NCI-H2171 treated with DMSO at 0.1 percent for 48 hours (cell line): ENCODE measurements at regions not wholly inside any gene's neighbourhood (a gene's known extent, or its start where the extent isn't known, plus 50 kb on each side); places are given as distances from the start of the nearest gene placed in this dataset.

ENCODE experiments used
- DNase-seq: peaks from one replicate; lab custom pipeline; 2025; lab: John Stamatoyannopoulos, UW

GRCh38 chr1:68963353-68963752 lies 466.5 kb upstream of the DEPDC1 start:
- DNase-seq = no peak

- DNase-seq = no peak
Measured at GRCh38 chr1:68969441-68969840, 472.6 kb upstream of the DEPDC1 start.

- DNase-seq = no peak
Measured at GRCh38 chr1:68970571-68970970, 473.7 kb upstream of the DEPDC1 start.

GRCh38 chr1:68973459-68974244 lies 476.8 kb upstream of the DEPDC1 start:
- DNase-seq = no peak

- DNase-seq = no peak
Measured at GRCh38 chr1:68974447-68974846, 477.6 kb upstream of the DEPDC1 start.

- DNase-seq = peak; percentile 13
Measured at GRCh38 chr1:68975212-68975933, 478.5 kb upstream of the DEPDC1 start.

- no peak for DNase-seq
Measured at GRCh38 chr1:68976916-68977610, 480.2 kb upstream of the DEPDC1 start.

DNA sequence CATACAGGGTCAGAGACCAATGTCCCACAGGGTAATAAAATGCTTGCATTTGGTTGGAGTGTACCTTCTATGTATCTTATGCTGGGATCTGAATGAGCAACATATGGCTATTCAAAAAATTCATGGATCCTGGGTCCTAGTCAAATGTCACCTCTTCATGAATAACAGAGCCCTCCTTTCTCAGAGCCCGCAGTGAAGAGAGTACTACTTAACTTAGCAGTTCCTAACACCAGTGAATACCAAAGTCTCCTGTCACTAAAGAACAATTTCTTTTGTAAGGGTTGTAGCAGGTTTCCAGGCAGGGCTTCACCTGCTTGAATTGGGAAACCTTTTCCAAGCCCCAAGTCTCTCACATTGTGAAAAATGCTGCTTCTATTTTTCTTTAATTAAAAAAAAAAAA lies 483.0 kb upstream of the DEPDC1 start:
- DNase-seq = no peak

- DNase-seq = no peak
Measured at GRCh38 chr1:68984289-68984688, 487.4 kb upstream of the DEPDC1 start.

GRCh38 chr1:68994096-68994495 lies 497.2 kb upstream of the DEPDC1 start:
- DNase-seq = no peak

DNA sequence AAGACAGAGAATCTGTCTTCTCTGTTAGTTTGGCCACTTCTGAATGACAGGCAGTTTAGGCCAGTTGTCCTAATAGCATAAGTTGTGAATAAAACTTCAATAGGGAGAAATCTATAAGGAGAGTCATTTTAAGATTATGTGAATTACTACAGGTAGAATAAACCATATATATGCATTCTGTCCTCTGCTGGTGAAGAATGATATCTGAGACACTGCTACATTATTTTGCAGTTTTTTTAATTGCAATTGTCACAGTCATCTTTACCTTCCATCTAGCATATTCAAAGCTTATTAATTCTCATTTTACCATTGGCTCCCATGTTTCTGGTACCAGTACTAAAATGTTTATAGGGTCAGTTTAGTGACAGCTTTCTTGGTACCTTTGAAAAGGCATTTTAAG lies 519.6 kb upstream of the DEPDC1 start:
- DNase-seq = no peak

- DNase-seq = no peak
Measured at GRCh38 chr1:69029649-69030048, 532.8 kb upstream of the DEPDC1 start.

DNA sequence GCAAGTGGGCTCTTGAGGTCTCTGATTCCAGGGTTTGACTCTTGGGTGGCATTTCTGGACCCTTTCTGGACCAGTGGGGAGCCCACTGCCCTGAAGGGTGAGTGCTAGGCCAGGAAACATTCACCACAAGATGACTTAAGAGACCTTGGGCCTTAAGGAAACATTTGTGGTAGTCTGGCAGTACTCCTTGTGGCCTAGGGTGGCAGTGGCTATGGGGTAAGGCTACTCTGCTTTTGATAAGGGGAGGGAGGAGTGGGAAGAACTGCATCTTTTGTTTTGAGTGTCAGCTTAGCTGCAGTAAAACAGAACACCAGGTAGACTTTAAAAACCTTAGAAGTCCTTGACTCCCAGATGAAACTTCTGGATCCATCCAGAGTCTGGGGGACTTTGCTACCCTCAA lies 529.3 kb upstream of the LRRC7 start:
- DNase-seq = no peak

- DNase-seq = no peak
Measured at GRCh38 chr1:69045572-69045971, 522.1 kb upstream of the LRRC7 start.

DNA sequence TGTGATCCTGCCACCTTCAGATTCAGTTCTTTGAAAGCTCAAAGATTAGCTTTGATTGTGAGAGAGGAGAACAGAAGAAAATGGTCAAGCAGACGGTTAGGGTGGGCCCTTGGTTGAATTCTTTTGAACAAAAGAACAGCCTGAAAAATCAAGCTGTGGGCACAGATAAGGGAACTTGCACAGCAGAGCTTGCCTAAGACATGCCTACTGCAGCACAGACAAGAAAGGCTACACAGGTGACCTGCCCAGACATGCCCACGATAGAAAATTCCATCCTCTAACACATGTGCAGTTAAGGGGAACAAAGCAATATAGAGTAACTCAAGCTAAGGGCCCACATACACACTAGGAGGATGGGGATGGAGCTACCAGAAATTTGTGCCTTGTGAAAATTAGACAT lies 512.5 kb upstream of the LRRC7 start:
- DNase-seq = peak; percentile 71

DNA sequence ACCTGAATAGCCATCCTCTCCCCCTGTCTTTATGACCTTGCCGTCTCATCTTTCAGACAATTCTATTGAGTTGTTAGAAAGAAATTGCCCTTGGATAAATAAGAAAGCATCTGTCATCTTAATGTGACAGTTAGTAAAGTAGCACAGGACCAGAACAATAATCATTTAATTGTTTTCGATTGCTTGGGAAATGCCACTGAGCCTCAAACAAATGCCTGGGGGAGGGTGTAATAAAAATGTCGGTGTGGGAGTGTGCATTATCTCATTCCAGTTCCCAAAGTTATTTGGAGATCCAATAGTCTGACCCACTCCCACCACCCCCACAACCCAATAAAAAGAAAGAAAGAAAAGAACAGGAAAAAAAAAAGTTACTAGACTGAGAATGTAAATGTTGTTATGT lies 509.3 kb upstream of the LRRC7 start:
- DNase-seq = no peak

DNA sequence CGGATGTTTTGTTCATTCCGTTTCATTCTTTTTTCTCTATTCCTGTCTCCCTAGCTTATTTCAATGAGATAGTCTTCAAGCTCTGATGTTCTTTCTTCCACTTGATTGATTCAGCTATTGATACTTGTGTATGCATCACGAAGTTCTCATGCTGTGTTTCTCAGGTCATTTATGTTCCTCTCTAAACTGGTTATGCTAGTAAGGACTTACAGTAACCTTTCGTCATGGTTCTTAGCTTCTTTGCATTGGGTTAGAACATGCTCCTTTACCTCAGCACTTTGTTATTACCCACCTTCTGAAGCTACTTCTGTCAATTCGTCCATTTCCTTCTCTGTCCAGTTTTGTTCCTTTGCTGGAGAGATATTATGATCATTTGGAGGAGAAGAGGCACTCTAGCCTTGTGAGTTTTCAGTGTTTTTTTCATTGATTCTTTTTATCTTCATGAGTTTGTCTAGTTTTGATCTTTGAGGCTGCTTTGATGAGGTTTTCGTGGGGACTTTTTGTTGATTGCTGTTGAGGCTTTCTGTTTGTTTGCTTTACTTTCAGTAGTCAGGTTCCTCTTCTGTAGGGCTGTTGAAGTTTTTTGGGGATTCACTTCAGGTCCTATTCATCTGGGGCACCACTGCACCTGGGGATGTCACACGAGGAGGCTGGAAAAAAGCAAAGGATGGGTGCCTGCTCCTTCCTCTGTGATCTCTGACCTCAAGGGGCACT lies 496.9 kb upstream of the LRRC7 start:
- DNase-seq = no peak

DNA sequence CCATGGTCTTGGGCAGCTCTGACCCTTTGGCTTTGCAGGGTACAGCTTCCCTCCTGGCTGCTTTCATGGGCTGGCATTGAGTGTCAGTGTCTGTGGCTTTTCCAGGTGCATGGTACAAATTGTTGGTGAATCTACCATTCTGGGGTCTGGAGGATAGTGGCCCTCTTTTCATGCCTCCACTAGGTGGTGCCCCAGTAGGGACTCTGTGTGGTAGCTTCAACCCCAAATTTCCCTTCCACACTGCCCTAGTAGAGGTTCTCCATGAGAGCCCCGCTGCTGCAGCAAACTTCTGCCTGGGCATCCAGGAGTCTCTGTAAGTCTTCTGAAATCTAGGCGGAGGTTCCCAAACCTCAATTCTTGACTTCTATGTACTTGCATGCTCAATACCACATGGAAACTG lies 494.5 kb upstream of the LRRC7 start:
- DNase-seq = no peak

DNA sequence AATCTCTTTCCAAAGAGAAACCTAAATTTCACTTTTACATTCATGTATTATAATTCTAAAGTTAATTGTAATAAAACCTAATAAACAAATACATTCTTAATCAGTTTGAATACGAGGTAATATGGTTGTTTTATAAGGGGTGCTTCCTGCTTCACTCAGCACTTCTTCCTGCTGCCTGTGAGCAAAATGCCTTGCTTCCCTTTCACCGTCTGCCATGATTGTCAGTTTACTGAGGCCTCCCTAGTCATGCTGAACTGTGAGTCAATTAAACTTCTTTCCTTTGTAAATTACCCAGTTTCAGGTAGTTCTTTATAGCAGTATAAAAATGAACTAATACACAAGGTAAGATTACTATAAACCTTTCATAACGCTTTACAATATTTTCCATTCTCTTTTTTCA lies 491.1 kb upstream of the LRRC7 start:
- no peak for DNase-seq

DNA sequence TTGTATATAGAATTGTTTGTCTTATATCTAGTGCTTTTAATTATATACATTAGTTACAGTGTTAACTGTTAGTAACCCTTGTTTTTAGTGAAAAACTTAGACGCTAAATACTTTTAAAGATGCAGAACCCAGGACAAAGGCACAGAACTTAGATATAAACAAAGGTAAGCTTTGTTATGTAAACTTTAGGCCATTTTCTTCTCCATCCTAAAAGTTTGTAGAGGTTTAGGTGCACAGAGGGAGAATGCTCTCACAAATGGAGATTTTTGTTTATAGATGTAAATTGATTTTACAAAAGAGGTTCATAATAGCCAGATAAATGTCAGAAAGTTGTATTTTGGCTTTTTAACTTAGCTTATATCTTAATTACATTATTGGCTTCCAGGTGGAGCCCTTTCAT lies 490.5 kb upstream of the LRRC7 start:
- DNase-seq = no peak

DNA sequence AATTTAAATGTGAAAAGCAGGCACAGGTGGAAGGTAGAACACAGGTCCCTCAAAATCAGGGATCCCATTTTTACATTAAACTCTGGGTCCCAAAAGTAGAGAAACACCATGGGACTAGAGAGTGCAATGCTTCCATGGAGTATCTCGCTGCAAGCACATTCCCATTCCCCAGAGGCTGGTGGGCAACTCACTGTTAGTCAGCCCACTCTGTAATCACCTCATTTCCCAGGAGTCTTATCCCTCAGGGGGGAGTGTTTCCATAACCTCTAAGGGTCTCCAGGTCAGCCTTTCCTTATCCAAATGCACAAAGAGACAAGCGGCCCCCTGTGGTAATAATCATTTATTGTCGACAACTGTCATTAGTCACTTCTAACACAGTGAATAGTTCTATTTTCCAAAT lies 490.1 kb upstream of the LRRC7 start:
- DNase-seq = no peak

DNA sequence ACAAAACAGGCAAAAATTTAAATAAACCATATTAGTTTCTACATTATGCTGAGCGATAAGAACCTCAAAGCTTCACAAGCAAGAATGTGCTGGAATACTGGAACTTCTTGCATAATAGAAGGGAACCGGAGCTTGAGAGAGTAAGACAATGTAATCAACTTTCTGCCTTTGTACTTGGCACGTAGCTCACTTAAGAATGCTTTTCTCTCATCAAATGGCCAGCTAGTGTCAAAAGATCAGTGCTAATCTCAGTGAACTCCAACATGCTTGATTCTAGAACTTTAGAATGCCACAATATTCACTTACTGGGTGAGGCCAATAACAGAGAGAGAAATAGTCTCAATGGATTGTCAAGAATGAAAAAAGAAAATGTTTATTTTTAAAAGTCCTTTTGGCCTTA lies 486.1 kb upstream of the LRRC7 start:
- DNase-seq = no peak
